ENCODE measurements at regions not wholly inside any gene's neighbourhood (a gene's known extent, or its start where the extent isn't known, plus 50 kb on each side); places are given as distances from the start of the nearest gene placed in this dataset.
A peak's percentile ranks its signal among the peaks of the same experiment; 100 is the strongest.

- TF ChIP-seq, protein P1, sequence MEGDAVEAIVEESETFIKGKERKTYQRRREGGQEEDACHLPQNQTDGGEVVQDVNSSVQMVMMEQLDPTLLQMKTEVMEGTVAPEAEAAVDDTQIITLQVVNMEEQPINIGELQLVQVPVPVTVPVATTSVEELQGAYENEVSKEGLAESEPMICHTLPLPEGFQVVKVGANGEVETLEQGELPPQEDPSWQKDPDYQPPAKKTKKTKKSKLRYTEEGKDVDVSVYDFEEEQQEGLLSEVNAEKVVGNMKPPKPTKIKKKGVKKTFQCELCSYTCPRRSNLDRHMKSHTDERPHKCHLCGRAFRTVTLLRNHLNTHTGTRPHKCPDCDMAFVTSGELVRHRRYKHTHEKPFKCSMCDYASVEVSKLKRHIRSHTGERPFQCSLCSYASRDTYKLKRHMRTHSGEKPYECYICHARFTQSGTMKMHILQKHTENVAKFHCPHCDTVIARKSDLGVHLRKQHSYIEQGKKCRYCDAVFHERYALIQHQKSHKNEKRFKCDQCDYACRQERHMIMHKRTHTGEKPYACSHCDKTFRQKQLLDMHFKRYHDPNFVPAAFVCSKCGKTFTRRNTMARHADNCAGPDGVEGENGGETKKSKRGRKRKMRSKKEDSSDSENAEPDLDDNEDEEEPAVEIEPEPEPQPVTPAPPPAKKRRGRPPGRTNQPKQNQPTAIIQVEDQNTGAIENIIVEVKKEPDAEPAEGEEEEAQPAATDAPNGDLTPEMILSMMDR (IDR thresholded peaks at IDR 0.05) = no peak
- DNase-seq (no peak), ATAC-seq (no peak)
- Histone ChIP-seq H3K4me3 (no peak overlapping the region), H3K4me1 (no peaks in the 10 kb centered on the region), H3K36me3 (no peaks in the 10 kb centered on the region), H3K27me3 (ENCODE audit: low read depth) (no peaks in the 10 kb centered on the region), H3K9me3 (no peaks in the 10 kb centered on the region), H3K27ac (no peak overlapping the region)
- intact Hi-C loops (cut with DNase I) = no loop called here
Observed at GRCh38 chr14:61642614-61642982, 52.7 kb upstream of the HIF1A start.

DNA sequence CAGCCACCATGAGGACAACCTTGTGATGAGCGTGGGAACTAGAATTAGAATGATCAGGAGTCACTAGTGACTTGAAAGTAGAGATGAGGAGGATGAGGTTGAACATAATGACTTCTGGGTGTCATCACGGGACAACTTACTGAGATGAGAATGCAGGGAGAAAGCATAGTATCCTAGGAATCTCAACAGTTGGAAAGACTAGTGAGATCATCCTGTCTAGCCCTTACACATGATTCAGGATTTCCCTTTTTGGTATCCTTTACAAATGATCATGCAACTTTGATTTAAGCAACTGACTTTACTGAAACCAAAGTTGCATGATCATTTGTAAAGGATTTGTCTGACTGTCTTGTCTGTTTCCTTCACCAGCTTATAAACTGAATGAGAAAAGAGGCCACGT is 51.8 kb upstream of the HIF1A start:
- intact Hi-C loops (cut with DNase I) = no loop called here
- Histone ChIP-seq H3K4me3 (no peak overlapping the region), H3K36me3 (no peaks in the 10 kb centered on the region), H3K9me3 (no peaks in the 10 kb centered on the region), H3K27me3 (ENCODE audit: low read depth) (no peaks in the 10 kb centered on the region), H3K4me1 (no peaks in the 10 kb centered on the region), H3K27ac (no peak overlapping the region)
- ATAC-seq = no peak
- TF ChIP-seq, protein P1 (IDR thresholded peaks at IDR 0.05) = no peak
- no peak for DNase-seq

GRCh38 chr14:61644175-61644574 is 51.1 kb upstream of the HIF1A start:
- Histone ChIP-seq H3K27ac (no peak overlapping the region), H3K4me3 (no peak overlapping the region), H3K27me3 (ENCODE audit: low read depth) (no peaks in the 10 kb centered on the region), H3K9me3 (no peaks in the 10 kb centered on the region), H3K4me1 (no peaks in the 10 kb centered on the region), H3K36me3 (no peaks in the 10 kb centered on the region)
- intact Hi-C loops (cut with DNase I) = no loop called here
- DNase-seq = no peak
- TF ChIP-seq, protein P1 (IDR thresholded peaks at IDR 0.05) = no peak
- ATAC-seq = peak in 1 of 2 donors; percentile 39

- ATAC-seq (no peak), DNase-seq (no peak)
- no peaks in the 10 kb centered on the region for H3K4me1 ChIP-seq
- H3K4me3 ChIP-seq = no peak overlapping the region
- intact Hi-C loops (cut with DNase I) = no loop called here
- no peak overlapping the region for H3K27ac ChIP-seq
- no peaks in the 10 kb centered on the region for H3K9me3 ChIP-seq
- no peaks in the 10 kb centered on the region for H3K36me3 ChIP-seq
- TF ChIP-seq, protein P1 (IDR thresholded peaks at IDR 0.05) = no peak
- H3K27me3 ChIP-seq (ENCODE audit: low read depth) = no peaks in the 10 kb centered on the region
Observed at GRCh38 chr14:61644834-61645233, 50.5 kb upstream of the HIF1A start.

DNA sequence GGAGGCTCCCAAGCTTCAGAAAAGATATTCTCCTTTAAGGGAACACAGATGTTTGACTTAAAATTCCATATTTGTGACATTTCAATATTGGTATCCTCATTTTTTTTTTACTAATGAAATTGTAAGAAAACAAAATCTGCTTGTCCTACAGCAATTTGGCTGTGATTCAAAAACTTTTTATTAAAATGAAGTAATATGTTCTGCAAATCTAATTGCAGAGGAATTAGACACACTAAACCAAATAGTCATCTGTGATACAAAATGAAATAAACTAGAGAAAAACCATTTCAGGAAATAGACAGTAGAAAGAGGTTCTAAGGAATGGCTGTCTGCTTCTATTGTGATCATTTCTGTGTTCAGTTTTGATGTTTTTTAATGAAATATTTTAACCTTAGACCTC is 50.1 kb upstream of the HIF1A start:
- no peaks in the 10 kb centered on the region for H3K4me1 ChIP-seq
- no peak overlapping the region for H3K27ac ChIP-seq
- intact Hi-C loops (cut with DNase I) = no loop called here
- TF ChIP-seq, protein P1 (IDR thresholded peaks at IDR 0.05) = no peak
- H3K9me3 ChIP-seq = no peaks in the 10 kb centered on the region
- ATAC-seq = no peak
- no peaks in the 10 kb centered on the region for H3K36me3 ChIP-seq
- no peak for DNase-seq
- no peak overlapping the region for H3K4me3 ChIP-seq
- H3K27me3 ChIP-seq (ENCODE audit: low read depth) = no peaks in the 10 kb centered on the region

Data from lower lobe of right lung (tissue), 2 donors.